ENCODE measurements at regions not wholly inside any gene's neighbourhood (a gene's known extent, or its start where the extent isn't known, plus 50 kb on each side); places are given as distances from the start of the nearest gene placed in this dataset.
"Not testable (repeated sequence)": the region's sequence is repeated elsewhere in the genome, so short reads cannot be mapped to it uniquely, and the experiment has no call there.

DNA sequence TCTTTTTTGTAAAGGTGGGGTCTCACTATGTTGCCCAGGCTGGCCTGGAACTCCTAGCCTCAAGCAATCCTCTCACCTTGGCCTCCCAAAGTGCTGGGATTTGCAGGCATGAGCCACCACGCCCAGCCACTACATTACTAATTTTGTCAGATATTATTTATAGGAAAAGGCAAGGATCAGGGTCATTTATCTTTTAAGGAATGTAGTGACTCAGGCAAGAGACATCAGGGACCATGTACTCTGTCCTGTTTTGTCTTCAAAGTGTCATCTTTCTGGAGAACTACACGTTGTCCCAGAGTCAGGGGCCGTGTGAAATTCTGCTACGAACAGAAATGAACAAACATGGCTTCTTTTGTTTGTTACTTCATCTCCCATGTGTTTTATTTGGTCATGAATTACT lies 105.3 kb downstream of the NPTX2 start:
- no peak overlapping the region for H3K4me3 ChIP-seq (ENCODE audit: low read depth, low read length)
- DNase-seq (ENCODE audit: low read depth) = no peak

- no peak overlapping the region for H3K4me3 ChIP-seq (ENCODE audit: low read depth, low read length)
- DNase-seq (ENCODE audit: low read depth) = no peak
Observed at GRCh38 chr7:98724591-98724990, 107.5 kb downstream of the NPTX2 start.

GRCh38 chr7:98727146-98727709 lies 110.1 kb downstream of the NPTX2 start:
- H3K4me3 ChIP-seq (ENCODE audit: low read depth, low read length) = no peak overlapping the region
- no peak for DNase-seq (ENCODE audit: low read depth)

GRCh38 chr7:98728555-98728954 lies 111.5 kb downstream of the NPTX2 start:
- no peak overlapping the region for H3K4me3 ChIP-seq (ENCODE audit: low read depth, low read length)
- DNase-seq (ENCODE audit: low read depth) = no peak

- H3K4me3 ChIP-seq (ENCODE audit: low read depth, low read length) = no peak overlapping the region
- DNase-seq (ENCODE audit: low read depth) = no peak
Observed at GRCh38 chr7:98729121-98729520, 112.0 kb downstream of the NPTX2 start.

DNA sequence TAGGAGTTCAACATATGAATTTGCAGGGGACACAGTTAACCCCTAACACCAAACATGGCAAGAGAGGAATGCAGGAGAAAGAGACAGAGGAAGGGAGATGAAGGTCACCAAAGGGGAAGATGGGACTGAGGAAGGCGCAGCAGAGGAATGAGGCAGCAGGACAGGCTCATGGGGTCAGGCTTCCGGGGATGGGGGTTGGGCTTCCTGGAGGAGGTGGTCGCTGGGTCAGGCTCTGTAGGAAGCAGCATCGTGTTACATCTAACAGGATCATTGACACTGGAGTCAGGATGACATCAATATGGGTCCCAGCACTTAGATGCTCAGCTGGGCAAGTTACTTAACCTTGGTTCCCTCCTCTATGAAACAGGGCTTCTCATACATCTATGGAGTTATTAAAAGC lies 113.2 kb downstream of the NPTX2 start:
- H3K4me3 ChIP-seq (ENCODE audit: low read depth, low read length) = no peak overlapping the region
- no peak for DNase-seq (ENCODE audit: low read depth)

GRCh38 chr7:98731651-98732050 lies 114.6 kb downstream of the NPTX2 start:
- no peak for DNase-seq (ENCODE audit: low read depth)

DNA sequence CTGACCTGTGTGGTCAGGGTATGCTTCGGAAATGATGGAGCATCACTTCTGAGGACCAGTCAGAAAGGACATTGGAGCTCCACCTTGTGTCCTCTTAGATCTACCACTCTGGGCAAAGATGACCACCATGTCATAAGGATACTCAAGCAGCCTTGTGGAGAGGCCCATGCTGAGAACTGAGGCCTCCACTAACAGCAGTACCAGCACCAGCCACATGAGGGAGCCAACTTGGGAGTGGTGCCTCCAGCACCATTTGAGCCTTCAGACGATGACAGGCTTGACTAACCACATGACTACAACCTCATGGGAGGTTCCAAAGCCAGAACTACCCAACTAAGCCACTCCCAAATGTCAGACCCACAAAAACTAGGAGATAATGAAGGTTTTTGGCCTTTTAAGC lies 116.0 kb downstream of the NPTX2 start:
- no peak for DNase-seq (ENCODE audit: low read depth)
- no peak overlapping the region for H3K4me3 ChIP-seq (ENCODE audit: low read depth, low read length)

More at GRCh38 chr7:98731651-98732050, 114.6 kb downstream of the NPTX2 start:
- H3K4me3 ChIP-seq (ENCODE audit: low read depth, low read length) = no peak overlapping the region

DNA sequence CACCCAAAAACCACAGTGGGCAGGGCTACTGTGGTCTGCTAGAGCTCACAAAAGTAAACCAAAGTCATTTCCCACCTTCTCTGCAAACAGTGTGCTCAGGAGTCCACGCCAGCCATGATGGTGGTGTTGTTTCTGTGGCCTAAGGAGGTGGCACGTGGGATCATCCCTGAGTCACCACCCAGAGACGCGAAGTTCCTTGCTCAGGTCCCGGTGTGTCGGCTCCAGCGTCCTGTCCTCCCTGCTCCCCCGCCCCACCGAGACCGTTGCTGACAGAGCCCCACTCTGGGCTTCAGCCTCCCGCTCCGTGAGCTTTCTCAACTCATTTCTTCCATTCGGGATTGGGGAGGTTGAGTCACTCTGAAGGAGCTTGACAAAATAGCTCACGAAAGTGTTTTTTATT lies 118.7 kb downstream of the NPTX2 start:
- H3K4me3 ChIP-seq (ENCODE audit: low read depth, low read length) = no peak overlapping the region
- DNase-seq (ENCODE audit: low read depth) = no peak

- not testable (repeated sequence) for DNase-seq (ENCODE audit: low read depth); H3K4me3 ChIP-seq (ENCODE audit: low read depth, low read length)
Observed at GRCh38 chr7:98736461-98736860, 119.4 kb downstream of the NPTX2 start.

- no peak for DNase-seq (ENCODE audit: low read depth)
- no peak overlapping the region for H3K4me3 ChIP-seq (ENCODE audit: low read depth, low read length)
Observed at GRCh38 chr7:98737176-98737575, 120.1 kb downstream of the NPTX2 start.

GRCh38 chr7:98740643-98741042 lies 123.6 kb downstream of the NPTX2 start:
- no peak overlapping the region for H3K4me3 ChIP-seq (ENCODE audit: low read depth, low read length)
- no peak for DNase-seq (ENCODE audit: low read depth)

DNA sequence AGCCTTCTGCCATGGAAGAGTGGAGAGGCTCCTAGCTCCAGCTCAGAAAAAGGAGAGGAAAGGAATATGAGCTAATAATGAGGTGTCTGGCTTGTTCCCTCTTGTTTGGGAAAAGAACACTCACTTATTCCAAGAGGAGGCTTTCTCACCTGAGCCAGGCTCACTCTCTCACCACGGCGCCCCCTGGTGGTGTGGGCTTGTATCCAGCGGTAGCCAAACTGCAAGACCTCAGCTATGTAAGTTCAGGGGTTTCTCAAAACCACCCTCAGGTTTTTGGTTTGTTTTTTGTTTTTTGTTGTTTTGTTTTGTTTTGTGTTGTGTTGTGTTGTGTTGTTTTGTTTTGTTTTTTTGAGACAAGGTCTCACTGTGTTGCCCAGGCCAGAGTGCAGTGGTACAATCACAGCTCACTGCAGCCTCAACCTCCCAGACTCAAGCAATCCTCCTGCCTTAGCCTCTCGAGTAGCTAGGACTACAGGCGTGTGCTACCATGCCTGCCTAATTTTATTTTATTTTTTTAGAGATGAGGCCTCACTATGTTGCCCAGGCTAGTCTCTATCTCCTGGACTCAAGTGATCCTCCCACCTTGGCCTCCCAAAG lies 124.0 kb downstream of the TMEM130 start:
- no peak for DNase-seq (ENCODE audit: low read depth)
- no peak overlapping the region for H3K4me3 ChIP-seq (ENCODE audit: low read depth, low read length)

- no peak for DNase-seq (ENCODE audit: low read depth)
- H3K4me3 ChIP-seq (ENCODE audit: low read depth, low read length) = no peak overlapping the region
Observed at GRCh38 chr7:98748090-98748489, 121.7 kb downstream of the TMEM130 start.

DNA sequence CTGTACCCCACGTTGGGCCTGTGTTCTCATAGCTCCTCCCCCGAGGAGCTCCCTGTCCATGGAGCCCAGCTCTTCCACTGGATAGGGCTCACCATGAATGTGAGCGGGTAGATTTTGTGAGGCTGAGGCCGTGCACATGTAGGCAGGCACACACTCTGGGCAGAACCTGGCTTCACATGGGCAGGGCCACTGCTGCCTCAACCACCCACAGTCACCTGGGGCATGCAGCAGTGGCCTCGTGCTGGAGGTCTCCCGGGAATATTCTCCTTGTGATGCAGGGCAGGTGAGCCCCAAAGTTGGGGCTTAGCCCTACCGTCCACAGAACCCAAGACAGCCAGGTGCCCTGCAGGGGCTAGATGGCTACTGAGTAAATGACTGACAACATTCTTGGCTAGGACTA lies 116.6 kb downstream of the TMEM130 start:
- DNase-seq (ENCODE audit: low read depth) = no peak
- H3K4me3 ChIP-seq (ENCODE audit: low read depth, low read length) = no peak overlapping the region

DNA sequence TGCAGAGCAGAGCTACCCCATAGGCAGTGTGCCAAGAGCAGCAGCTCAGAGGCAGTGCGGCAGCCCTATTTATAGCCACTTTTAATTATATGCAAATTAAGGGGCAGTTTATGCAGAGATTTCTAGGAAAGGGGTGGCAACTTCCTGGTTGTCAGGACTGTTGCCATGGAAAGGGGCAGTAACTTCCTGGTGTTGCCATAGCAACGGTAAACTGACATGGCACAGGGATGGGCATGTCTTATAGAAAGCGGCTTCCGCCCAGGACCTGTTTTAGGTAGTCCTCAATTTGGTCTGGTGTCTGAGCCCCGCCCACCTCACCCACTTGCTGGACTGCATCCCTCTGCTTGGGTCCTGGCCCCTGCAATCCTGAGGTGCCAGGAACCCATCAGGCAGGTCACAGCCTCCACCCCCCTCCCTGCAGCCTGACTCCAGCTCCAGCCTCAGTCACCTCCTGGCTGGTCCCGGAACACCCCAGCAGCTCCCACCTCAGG lies 115.8 kb downstream of the TMEM130 start:
- H3K4me3 ChIP-seq (ENCODE audit: low read depth, low read length) = no peak overlapping the region
- DNase-seq (ENCODE audit: low read depth) = no peak

- no peak overlapping the region for H3K4me3 ChIP-seq (ENCODE audit: low read depth, low read length)
- no peak for DNase-seq (ENCODE audit: low read depth)
Observed at GRCh38 chr7:98755138-98755898, 114.5 kb downstream of the TMEM130 start.

DNA sequence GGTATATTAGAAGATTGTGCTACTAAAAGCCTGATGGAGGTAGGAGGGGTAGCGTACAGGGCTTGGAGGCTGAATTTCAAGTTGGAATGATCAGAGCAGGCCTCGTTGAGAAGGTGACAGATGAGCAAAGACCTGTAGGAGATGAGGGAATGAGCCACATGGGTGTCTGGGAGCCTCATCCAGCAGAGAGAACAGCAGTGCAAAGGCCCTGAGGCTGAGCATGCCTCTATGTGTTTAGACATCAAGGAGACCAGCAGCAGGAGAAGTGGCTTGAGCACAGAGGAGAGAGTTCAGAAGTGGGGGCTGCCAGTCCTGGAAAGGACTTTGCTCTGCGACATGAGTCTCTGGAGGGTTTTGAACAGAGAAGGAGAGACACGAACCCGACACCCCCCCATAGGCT lies 111.7 kb downstream of the TMEM130 start:
- no peak overlapping the region for H3K4me3 ChIP-seq (ENCODE audit: low read depth, low read length)
- DNase-seq (ENCODE audit: low read depth) = no peak

DNA sequence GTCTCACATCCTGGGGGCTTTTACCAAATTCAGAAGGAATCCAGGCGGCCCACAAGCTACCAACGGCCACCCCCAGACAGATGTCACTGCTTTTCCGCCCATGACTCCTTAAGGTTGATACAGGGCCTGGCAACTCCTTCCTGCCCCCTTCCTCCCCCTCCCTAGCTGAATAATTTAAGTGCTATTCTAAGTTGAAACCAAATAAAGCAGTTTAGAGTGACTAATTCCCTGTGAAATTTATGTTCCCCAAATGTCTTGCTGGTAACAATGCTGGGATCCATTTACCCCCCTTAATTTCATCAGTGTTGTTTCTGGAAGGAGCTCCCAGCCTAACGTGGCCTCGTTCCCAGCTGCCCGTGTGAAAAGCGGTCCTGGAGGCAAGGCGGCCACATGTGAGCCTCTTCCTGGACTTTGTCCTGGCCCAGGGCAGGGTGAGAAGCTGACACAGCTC lies 109.6 kb downstream of the TMEM130 start:
- no peak overlapping the region for H3K4me3 ChIP-seq (ENCODE audit: low read depth, low read length)
- no peak for DNase-seq (ENCODE audit: low read depth)

GRCh38 chr7:98761225-98761624 lies 108.6 kb downstream of the TMEM130 start:
- no peak overlapping the region for H3K4me3 ChIP-seq (ENCODE audit: low read depth, low read length)
- no peak for DNase-seq (ENCODE audit: low read depth)

- DNase-seq (ENCODE audit: low read depth) = no peak
- H3K4me3 ChIP-seq (ENCODE audit: low read depth, low read length) = no peak overlapping the region
Observed at GRCh38 chr7:98762620-98763019, 107.2 kb downstream of the TMEM130 start.
